Thoracic aorta (tissue), 2 donors: ENCODE measurements at regions not wholly inside any gene's neighbourhood (a gene's known extent, or its start where the extent isn't known, plus 50 kb on each side); places are given as distances from the start of the nearest gene placed in this dataset.
A peak's percentile ranks its signal among the peaks of the same experiment; 100 is the strongest.

Experiments
- ATAC-seq: fragments of 150-250 bp; one replicate; pipeline ENCODE4 v1.8.0; 2017; ENCODE audit warnings: low read depth; ENCODE audit not compliant: insufficient number of reproducible peaks, low FRiP score
- DNase-seq: peaks from one replicate; pipeline ENCODE4 v3.0.0-alpha.2; 2020; ENCODE audit warnings: low spot score
- H3K27ac ChIP-seq, 2 donors: fragments of 200-600 bp; sonication (generic); 1 replicate in 1 of 2; 2 replicates in 1 of 2; pipeline ENCODE4 v1.5.1; 2016; ENCODE audit warnings: mild to moderate bottlenecking in 2 of 2, moderate library complexity in 2 of 2
- H3K27me3 ChIP-seq: fragments of 200-600 bp; sonication (generic); replicated peaks from 2 replicates; pipeline ENCODE4 v1.6.0; 2016; ENCODE audit warnings: mild to moderate bottlenecking; ENCODE audit not compliant: insufficient read depth
- H3K36me3 ChIP-seq: fragments of 200-600 bp; sonication (generic); one replicate; pipeline ENCODE4 v1.5.1; 2016
- H3K4me1 ChIP-seq, 2 donors: fragments of 200-600 bp; sonication (generic); 1 replicate in 1 of 2; 2 replicates in 1 of 2; pipeline versions ENCODE4 v1.5.1 to v1.6.0; 2016; ENCODE audit warnings: low read depth in 2 of 2, mild to moderate bottlenecking in 1 of 2; ENCODE audit not compliant: control insufficient read depth in 1 of 2
- H3K4me3 ChIP-seq: fragments of 200-600 bp; sonication (generic); 2 replicates; pipeline ENCODE4 v1.5.1; 2016; ENCODE audit warnings: mild to moderate bottlenecking
- H3K9me3 ChIP-seq: fragments of 200-600 bp; sonication (generic); 2 replicates; pipeline ENCODE4 v1.5.1; 2016
- TF ChIP-seq, protein P1 (sequence below): fragments of 200-600 bp; sonication (generic); IDR thresholded peaks from one replicate; pipeline ENCODE4 v1.5.1; 2019; ENCODE audit warnings: antibody characterized with exemption

DNA sequence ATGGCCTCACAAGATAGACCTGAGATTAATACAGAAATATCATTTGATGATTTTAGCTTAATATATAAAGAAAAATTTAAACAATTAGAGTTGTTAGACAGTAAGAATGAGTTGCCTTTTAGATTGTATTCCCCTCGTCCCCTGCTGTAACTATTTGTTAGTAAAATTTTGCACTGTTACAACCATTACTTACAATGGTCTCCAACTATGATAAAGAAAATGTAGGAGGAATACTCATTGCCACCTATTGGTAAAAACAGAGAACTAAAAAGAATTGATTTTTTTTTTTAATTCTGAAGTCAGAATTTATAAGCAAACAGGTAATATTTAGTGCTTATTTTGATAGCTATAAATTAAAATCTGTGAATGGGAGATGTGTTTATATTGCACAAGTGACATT is 937.6 kb downstream of the TLE4 start:
- no peak for DNase-seq
- Histone ChIP-seq H3K4me1 (peaks cover 2 to 10% of the 10 kb centered on the region in 2 donors), H3K9me3 (no peaks in the 10 kb centered on the region), H3K36me3 (no peaks in the 10 kb centered on the region), H3K4me3 (no peak overlapping the region), H3K27me3 (no peaks in the 10 kb centered on the region), H3K27ac (no peak overlapping the region)
- ATAC-seq = no peak
- TF ChIP-seq, protein P1, sequence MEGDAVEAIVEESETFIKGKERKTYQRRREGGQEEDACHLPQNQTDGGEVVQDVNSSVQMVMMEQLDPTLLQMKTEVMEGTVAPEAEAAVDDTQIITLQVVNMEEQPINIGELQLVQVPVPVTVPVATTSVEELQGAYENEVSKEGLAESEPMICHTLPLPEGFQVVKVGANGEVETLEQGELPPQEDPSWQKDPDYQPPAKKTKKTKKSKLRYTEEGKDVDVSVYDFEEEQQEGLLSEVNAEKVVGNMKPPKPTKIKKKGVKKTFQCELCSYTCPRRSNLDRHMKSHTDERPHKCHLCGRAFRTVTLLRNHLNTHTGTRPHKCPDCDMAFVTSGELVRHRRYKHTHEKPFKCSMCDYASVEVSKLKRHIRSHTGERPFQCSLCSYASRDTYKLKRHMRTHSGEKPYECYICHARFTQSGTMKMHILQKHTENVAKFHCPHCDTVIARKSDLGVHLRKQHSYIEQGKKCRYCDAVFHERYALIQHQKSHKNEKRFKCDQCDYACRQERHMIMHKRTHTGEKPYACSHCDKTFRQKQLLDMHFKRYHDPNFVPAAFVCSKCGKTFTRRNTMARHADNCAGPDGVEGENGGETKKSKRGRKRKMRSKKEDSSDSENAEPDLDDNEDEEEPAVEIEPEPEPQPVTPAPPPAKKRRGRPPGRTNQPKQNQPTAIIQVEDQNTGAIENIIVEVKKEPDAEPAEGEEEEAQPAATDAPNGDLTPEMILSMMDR = no peak

DNA sequence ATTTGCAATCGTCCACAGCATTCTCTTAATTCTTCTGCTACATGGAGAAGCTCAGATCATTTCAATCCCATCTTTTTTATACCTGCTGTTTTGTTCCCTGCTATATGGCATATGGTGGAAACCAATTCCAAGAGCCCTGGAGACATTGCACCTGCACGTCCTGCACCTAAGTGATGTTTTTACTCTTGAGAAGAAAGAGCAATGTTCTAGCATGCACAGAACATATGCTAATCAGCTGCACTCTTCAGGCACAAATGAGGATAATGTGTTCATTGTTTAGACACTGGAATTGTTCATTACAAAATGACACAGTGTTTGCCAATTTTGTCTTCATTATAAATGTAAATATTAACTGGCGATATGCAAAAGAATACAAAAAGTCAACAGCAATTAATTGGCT is 935.8 kb downstream of the TLE4 start:
- no peak overlapping the region for H3K27ac ChIP-seq
- no peak for ATAC-seq
- H3K9me3 ChIP-seq = no peaks in the 10 kb centered on the region
- H3K27me3 ChIP-seq = no peaks in the 10 kb centered on the region
- TF ChIP-seq, protein P1 = no peak
- H3K4me3 ChIP-seq = no peak overlapping the region
- peaks cover 13 to 23% of the 10 kb centered on the region in 2 donors for H3K4me1 ChIP-seq
- DNase-seq = no peak
- H3K36me3 ChIP-seq = no peaks in the 10 kb centered on the region

DNA sequence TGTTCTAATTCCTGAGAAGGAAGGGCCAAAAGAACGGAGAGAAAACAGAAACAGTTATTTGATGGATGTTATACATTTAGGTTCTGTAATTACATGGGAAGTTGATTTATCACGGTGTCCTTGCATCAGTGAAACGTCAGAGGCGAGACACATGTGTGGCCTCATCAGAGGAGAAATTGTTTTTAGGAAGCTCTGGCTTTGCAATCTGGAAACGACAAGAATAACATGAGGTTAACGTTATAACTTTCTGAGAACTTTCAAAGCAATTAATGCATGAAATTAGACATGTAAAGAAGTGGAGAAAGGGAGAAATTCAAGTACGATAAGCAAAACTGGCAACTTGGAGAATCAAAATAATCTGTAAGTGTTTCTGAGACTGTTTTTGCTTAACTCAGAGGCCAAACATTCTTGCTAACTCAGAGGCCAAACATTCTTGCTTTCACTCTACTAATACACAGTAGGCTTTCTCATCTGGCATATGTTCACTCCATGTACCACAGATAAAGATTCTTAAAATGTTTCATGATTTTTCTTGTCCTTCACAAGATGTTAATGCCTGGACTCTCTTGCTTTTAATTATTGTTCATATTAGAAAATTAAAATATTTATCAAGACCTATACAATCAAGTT is 933.0 kb downstream of the TLE4 start:
- TF ChIP-seq, protein P1 = no peak
- Histone ChIP-seq H3K4me3 (no peak overlapping the region), H3K36me3 (no peaks in the 10 kb centered on the region), H3K27ac (peak overlapping the region in 1 of 2 donors; percentile 5), H3K27me3 (no peaks in the 10 kb centered on the region), H3K4me1 (peaks cover 13 to 27% of the 10 kb centered on the region in 2 donors), H3K9me3 (no peaks in the 10 kb centered on the region)
- ATAC-seq (no peak), DNase-seq (no peak)

DNA sequence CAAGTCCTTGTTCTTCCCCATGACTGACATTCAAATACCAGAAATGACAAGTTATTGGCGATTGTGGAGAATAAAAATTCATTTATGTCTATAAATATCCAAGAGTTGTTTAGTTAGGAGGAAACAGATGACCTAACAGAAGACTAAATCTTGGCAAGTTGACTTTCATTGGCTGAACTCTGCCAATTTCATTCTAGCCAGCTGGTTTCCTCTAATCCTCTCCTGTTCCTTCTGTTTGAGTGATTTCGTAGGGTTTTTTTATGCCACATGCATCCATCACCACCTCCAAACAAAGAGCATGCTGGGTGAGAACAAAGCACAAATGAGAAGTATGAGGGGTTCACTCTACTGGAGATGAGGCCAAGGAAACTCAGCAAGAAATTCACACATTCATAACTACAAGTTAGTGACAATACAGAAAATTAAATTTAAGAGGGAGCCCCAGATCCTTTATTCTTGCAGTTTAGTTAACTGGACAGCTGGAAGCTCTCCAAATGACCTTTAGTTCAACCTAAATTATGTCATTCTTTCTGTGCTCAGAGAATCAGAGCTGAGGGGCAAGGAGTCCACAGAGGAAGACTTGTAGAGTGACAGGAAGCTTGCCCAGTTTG is 932.0 kb downstream of the TLE4 start:
- Histone ChIP-seq H3K4me1 (peaks cover 13 to 27% of the 10 kb centered on the region in 2 donors), H3K9me3 (no peaks in the 10 kb centered on the region), H3K27ac (peak overlapping the region; percentile 1 to 5), H3K4me3 (no peak overlapping the region), H3K27me3 (no peaks in the 10 kb centered on the region), H3K36me3 (no peaks in the 10 kb centered on the region)
- no peak for DNase-seq
- TF ChIP-seq, protein P1 = no peak
- ATAC-seq = no peak

DNA sequence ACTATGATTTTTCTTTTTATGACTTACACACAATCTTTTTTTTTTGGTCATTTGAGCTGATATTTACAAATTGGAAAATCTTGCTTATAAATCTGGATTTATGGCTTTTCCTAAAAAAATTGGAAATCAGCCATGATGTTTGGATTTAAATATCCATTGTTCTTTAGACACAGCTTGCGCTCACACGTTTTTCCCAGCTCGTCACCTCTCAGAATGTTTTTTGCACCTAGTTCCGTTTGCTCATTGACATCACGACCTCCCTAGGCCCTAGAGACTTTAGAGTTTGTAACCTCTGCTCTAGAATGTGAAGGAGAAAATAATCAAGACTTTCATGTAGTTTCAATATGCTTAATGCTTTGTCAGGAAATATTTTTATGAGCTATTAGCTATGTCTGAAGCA is 930.5 kb downstream of the TLE4 start:
- Histone ChIP-seq H3K27ac (no peak overlapping the region), H3K27me3 (no peaks in the 10 kb centered on the region), H3K4me1 (peaks cover 13 to 27% of the 10 kb centered on the region in 2 donors), H3K36me3 (no peaks in the 10 kb centered on the region), H3K4me3 (no peak overlapping the region), H3K9me3 (no peaks in the 10 kb centered on the region)
- ATAC-seq (no peak), DNase-seq (no peak)
- TF ChIP-seq, protein P1 = no peak
